T47D (cell line): ENCODE measurements at regions not wholly inside any gene's neighbourhood (a gene's known extent, or its start where the extent isn't known, plus 50 kb on each side); places are given as distances from the start of the nearest gene placed in this dataset.

Experiments
- DNase-seq, 2 experiments: peaks; one replicate each; pipeline versions ENCODE4 v3.0.0 to v3.0.0-alpha.2; 2011 to 2012; ENCODE audit warnings: low read depth in 1 of 2, low spot score in 1 of 2
- JUND ChIP-seq: IDR thresholded peaks from 2 replicates; pipeline ENCODE4 v1.6.1; 2012; ENCODE audit warnings: low read depth
- in situ Hi-C: cut with HindIII; loops from 2 replicates; pipeline ENCODE4 v1.10.0; 2016; ENCODE audit warnings: low sequenced_read_pairs, low pct_unique_long_range_greater_than_20kb

DNA sequence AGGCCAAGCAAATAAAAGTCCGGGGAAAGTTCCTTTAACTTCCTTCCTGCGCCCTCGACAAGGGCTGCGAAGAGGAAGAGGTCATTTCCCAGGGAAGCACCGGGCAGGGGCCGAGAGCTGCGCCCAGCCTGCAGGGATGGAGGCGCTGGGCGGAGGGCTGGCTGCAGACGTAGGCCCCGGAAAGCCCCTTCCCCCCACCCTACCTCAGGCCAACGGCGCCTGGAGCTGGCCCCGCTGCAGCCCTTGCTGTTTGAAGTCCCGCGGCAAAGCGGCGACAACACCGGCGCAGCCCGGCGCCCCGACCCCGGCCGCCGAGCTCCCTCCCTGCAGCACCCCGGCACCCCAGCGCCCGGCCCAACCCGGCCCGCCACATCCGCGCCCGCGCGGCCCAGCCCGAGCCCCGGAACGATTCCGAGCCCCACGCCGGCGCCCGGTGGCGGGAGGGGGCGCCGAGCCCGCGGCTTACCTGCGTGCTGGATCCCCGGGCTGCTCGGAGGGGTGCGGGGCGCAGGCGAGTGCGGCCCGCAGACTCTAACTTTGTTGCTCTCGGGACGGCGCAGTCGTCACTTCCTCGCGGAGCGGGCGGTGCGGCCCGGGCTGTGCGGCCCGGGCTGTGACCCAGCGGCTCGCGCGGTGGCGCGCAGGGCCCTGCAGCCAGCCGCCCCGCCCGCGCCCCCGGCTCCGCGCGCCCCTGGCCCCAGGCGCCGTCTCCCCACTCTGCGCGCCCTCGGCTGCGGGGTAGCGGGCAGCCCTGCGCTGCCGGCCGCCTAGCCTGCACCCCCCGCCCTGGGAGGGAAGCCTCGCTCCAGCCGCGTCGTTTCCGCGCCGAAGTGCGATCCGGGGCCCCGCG lies 64.8 kb upstream of the PTGR2 start:
- no peak for TF ChIP-seq JUND
- DNase-seq = peak in 1 of 2 experiments; percentile 61
- in situ Hi-C loops = no loop called here

DNA sequence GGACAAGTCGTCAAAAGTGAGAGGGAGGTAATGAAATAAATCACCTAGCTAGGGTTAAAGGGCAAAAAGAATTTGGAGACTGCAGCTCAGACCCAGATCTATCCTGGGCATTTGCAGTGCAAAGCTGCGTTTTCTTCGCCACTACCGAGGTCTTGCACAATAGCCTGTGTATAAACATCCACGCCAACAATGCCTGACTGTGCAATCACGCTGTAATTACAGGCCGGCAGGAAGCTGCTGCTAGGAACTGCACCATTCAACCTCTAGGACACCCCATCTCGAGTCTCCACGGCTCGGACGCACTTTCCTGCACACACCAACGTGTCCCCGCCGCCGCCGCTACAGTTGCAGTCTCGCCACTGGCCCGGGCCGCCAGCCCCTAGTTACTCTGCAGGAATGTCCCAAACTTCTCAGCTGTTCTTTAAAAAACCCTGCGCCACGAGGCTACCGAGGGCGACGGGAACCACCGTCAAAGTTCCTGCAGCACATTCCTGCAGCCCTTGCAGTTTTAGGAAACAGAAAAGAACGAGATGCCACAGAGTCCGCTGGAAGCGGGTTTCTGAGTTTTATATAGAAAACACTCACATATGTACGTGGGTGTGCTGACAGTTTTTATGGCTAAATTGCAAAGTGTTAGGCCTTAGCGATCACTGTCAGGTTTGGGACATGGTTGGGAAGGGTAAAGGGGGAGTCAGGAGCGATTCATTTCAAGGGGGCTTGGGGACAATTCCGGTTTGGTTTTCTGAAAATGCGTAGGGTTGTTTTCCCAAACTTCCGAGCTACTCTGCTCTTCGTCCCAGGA lies 65.6 kb upstream of the PTGR2 start:
- in situ Hi-C loops = no loop called here

DNA sequence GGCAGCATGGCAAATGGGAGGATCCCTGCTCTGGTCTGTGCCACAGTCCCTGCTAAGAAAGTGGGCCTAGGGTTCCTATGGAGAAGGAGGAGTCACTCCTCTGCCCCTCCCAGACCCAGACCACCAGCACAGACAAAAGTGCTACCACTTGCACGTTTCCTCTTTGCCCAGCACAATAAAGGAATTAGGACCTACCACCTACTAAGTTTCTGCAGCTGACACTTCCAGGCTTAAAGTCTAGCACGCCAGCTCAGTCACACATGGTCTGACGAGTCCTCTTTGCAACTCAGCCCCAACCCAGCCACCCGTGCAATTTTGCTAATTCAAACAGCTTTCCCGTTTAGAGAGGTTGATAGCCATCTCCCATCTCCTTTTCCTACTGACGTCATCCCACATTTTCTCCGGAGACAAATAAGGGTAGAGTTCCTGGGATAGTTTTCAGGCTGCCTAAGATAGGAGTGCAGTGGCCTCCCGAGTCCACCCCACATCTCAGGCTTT lies 66.2 kb upstream of the PTGR2 start:
- in situ Hi-C loops = no loop called here
- DNase-seq = peak in 1 of 2 experiments; percentile 91
- TF ChIP-seq JUND = no peak

More for the DNA sequence above, 65.6 kb upstream of the PTGR2 start:
- peak; percentile 52 to 93 for DNase-seq
- TF ChIP-seq JUND = no peak

DNA sequence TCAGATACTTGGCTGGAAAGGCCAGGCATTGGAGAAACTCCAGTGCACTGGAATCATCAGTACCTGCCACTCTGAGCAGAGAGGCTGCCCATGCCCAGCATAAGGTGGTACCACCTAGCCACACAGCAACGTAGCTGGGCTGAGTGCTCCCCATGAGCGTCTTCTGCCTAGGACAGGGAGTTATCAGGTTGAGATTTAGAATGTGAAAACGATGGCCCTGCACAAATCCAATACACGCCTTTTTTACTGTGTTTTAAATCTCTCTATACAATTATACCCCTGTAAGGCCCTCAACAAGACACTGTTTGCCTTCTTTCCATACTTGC lies 66.7 kb upstream of the PTGR2 start:
- TF ChIP-seq JUND = no peak
- DNase-seq = no peak
- in situ Hi-C loops = no loop called here

DNA sequence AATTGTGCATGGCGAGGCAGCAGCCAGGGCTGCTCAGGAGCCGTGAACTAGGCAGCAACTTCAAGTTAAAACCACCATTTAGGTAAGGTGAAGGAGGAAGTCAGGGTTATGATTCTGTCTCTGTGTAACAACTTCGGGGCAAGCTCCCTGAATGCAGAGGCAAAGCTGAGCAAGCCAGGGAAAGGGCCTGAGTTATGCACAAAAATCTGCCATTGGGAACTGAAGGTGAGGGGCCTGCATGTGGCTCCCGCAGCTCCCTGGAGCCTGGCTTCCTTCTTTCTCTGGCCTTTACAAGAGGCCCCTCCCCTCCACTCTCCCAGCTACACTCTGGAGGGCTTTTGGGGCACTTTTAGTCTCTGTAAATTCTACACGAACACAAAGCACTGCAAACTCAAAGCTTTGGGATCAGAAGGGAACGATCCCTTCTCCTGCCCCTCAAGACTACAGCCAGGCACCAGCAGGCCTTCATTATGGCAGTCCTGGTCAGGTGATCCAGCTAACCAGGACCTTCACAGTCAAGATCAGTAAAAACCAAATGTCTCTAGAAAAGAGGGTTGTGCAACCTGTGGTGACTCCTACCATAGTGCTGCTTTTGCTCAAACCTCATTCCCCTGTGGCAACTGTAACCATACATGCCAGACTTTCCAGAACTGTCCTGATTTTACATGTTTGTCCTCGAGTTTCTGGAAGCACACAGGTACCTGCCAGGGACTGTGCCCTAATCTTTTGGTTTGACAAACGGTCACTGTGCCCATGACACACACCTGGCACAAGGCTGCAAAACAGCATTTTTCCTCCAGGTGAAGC lies 67.2 kb upstream of the PTGR2 start:
- in situ Hi-C loops = no loop called here
- DNase-seq = peak in 1 of 2 experiments; percentile 95
- no peak for TF ChIP-seq JUND

DNA sequence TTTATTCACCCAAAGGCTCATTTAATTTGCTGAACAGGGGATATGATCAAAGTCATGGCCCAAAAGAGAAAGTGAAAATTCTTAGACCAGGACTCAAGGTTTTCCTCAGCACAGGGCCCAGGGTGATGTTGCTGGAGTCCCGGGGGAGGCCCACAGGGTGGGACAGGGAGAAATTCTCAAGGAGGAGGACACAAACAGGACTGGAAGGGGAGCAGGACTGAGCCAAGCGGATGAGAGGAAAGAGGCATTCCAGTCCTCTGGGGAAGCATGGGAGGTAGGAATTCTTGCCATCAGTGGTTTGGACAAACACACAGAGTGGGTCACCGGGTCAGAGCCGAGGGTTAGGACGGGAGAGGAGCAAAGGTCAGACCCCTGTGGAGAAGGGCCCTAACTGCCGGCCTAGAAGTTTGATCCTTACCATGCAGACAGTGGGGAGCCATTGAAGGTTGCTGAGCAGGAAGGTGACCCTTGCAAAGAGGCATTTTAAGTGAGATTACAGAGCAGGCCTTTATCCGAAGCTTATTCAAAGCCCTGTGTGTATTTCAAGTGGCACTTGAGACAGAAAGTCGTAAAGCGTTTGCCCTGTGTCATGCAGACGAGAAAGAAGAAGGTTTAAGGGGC lies 68.4 kb upstream of the PTGR2 start:
- DNase-seq = no peak
- no peak for TF ChIP-seq JUND
- in situ Hi-C loops = no loop called here

DNA sequence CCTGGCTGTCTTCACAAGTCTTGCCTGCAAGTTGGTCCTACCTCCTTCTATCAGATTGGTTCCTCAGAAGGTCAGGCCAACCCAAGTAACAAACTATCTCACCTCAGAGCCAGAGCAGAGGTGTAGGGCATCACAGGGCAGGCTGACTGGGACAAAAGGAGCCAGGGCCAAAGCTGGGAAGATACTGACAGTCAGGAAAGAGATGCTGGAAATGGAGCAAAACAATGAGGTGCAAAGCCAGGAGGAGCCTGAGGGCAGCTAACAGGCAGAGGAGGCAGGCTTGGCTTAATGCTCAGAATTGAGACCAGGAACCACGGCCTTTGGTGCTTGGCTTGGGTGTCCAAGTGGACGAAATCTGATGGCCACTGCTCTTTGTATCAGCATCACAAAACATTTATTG lies 68.4 kb upstream of the PNMA1 start:
- peak in 1 of 2 experiments; percentile 57 for DNase-seq
- no peak for TF ChIP-seq JUND
- in situ Hi-C loops = no loop called here

DNA sequence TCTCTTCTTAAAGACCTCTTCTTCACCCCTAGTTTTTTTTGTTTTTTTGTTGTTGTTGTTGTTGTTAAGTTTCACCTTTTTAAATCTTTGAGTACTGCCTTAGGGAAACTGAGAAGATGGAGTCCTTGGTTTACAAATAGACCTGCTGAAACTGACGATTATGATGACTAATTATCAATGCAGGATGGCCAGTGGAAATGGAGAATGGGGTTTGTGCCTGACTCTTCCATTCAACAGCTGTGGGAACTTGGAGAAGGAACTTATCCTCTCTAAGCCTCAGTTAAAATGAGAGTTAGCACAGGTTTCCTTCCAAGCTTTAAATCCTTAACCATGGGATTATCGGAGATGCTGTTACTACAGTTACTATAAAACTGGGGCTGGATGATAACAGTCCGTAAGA lies 66.7 kb upstream of the PNMA1 start:
- no peak for TF ChIP-seq JUND
- no peak for DNase-seq
- in situ Hi-C loops = no loop called here

DNA sequence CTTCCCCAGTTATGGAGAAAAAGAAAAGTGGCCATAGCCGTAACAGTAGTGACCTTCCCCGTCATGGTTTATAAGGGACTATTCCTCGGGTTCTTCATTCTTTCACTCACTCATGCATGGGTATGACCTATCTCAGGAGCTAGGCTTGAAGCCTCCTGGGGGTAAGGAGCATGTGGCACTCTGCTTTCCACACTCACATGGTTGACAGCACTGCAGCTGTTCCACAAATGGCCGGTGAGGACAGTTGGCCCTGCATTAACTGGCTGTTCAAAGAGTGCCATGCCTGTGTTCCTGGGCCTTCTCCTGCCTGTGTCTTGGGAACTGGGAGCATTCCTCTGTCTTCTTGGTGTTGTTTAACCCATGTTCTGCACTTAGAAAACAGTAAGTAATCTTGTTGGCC lies 66.2 kb upstream of the PNMA1 start:
- TF ChIP-seq JUND = no peak
- DNase-seq = no peak
- in situ Hi-C loops = no loop called here

DNA sequence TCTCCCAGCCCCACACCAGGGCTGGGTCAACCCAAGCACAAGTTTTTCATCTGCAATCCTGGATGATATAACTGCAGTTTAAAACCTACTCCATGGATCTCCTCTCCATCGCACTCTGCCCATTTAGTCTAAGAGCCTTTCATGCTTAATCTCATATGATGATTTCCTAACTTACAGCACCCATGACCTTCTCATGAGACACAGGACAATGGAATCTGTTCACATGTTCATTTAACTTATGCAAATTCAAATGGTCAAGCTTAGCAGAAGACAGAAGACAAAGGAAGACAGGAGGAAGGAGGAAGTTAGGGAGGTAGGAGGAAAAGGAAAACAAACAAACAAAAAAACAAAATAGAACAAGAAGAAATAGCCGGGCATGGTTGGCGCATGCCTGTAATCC lies 64.6 kb upstream of the PNMA1 start:
- no peak for TF ChIP-seq JUND
- in situ Hi-C loops = no loop called here
- no peak for DNase-seq

DNA sequence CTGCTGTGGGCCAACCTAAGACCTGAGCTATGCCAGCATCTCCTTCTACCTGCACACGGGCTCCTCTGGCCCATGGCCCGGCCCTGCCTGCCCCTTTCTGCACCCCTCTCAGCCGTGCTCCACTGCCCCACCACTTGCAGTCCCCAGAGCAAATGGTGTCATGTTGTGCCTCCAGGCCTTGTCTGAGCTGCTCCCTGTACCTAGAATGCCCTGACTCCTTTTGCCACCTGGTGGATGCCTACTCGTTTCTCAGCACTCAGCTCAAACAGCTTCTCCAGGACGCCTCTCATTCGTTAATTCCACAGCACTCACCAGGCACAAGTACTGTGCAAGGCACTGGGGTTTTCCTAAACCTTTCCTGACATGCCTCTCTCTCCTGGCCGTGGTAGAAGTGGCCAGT lies 63.2 kb upstream of the PNMA1 start:
- in situ Hi-C loops = no loop called here
- DNase-seq = peak; percentile 86 to 94
- TF ChIP-seq JUND = no peak

DNA sequence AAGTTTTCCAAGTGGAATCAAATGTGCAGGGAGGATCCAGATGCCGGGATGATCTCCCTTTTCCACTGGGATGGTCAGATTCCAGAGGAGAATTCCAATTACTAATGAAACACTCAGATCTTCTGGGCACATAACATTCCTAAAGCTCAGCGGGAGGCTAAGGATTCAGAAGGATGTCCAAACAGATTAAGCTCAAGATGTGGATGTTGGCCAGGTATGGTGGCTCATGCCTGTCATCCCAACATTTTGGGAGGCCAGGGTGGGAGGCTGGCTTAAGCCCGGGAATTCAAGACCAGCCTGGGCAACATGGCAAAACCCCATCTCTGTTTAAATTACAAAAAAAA lies 62.0 kb upstream of the PNMA1 start:
- in situ Hi-C loops = no loop called here
- no peak for DNase-seq
- no peak for TF ChIP-seq JUND
